WI38 (cell line): ENCODE measurements at regions not wholly inside any gene's neighbourhood (a gene's known extent, or its start where the extent isn't known, plus 50 kb on each side); places are given as distances from the start of the nearest gene placed in this dataset.

Experiments
- H3K4me3 ChIP-seq: 2 replicates; pipeline ENCODE4 v1.5.1; 2011; ENCODE audit warnings: low read depth, mild to moderate bottlenecking, control low read depth, low read length
- CTCF ChIP-seq: IDR thresholded peaks from 2 replicates; pipeline ENCODE4 v1.5.1; 2012; ENCODE audit warnings: low read depth, mild to moderate bottlenecking, control low read depth, low read length

GRCh38 chr16:22627043-22627442 lies 116.4 kb downstream of the NPIPB5 start:
- no peak for TF ChIP-seq CTCF
- no peak overlapping the region for H3K4me3 ChIP-seq

- no peak for TF ChIP-seq CTCF
- H3K4me3 ChIP-seq = no peak overlapping the region
These were observed 118.3 kb downstream of the NPIPB5 start for GRCh38 chr16:22628994-22629393.

GRCh38 chr16:22630242-22630641 lies 119.6 kb downstream of the NPIPB5 start:
- no peak overlapping the region for H3K4me3 ChIP-seq
- no peak for TF ChIP-seq CTCF

GRCh38 chr16:22631264-22631663 lies 120.6 kb downstream of the NPIPB5 start:
- no peak for TF ChIP-seq CTCF
- no peak overlapping the region for H3K4me3 ChIP-seq

GRCh38 chr16:22632606-22633005 lies 121.9 kb downstream of the NPIPB5 start:
- no peak for TF ChIP-seq CTCF
- H3K4me3 ChIP-seq = no peak overlapping the region

- no peak overlapping the region for H3K4me3 ChIP-seq
- TF ChIP-seq CTCF = no peak
These were observed 122.6 kb downstream of the NPIPB5 start for GRCh38 chr16:22633280-22633679.

- no peak overlapping the region for H3K4me3 ChIP-seq
- TF ChIP-seq CTCF = no peak
These were observed 123.1 kb downstream of the NPIPB5 start for GRCh38 chr16:22633799-22634198.

GRCh38 chr16:22634954-22635353 lies 124.3 kb downstream of the NPIPB5 start:
- H3K4me3 ChIP-seq = no peak overlapping the region
- no peak for TF ChIP-seq CTCF
